GM23248 (cell line): ENCODE measurements at regions not wholly inside any gene's neighbourhood (a gene's known extent, or its start where the extent isn't known, plus 50 kb on each side); places are given as distances from the start of the nearest gene placed in this dataset.

Experiments used
- EZH2 ChIP-seq: fragments of 200-600 bp; sonication (generic); IDR thresholded peaks from 2 replicates; pipeline ENCODE4 v1.6.1; 2018; ENCODE audit warnings: antibody characterized with exemption, mild to moderate bottlenecking; ENCODE audit not compliant: insufficient read depth, poor library complexity, severe bottlenecking
- EZH2phosphoT487 ChIP-seq: fragments of 200-600 bp; sonication (generic); IDR thresholded peaks from 2 replicates; pipeline ENCODE4 v1.6.1; 2018; ENCODE audit warnings: antibody characterized with exemption, moderate library complexity, mild to moderate bottlenecking, low read depth; ENCODE audit not compliant: insufficient read depth

DNA sequence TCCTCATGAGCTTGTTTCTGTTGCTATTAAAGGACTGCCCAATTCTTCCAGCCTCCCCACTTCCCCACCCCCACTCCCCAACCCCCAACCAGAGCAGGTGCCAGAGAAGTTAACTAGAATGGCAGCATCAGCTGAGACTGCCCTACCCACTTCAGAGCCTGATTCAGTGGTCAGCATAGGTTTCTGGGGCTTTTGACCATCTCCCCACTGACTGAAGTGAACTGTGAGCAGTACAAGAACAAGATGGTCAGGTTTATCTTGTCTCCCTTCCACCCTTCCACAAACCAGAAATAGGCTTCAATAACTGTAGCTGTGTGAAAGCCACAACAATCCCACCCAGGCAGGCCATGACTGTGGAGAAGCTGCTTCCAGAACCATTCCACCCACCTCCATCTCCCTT, 289.4 kb upstream of the SLC24A2 start:
- TF ChIP-seq EZH2phosphoT487 (no peak), EZH2 (no peak)
